CD4-positive, alpha-beta T cell (primary cell): ENCODE measurements at regions not wholly inside any gene's neighbourhood (a gene's known extent, or its start where the extent isn't known, plus 50 kb on each side); places are given as distances from the start of the nearest gene placed in this dataset.

Experiments used
- ATAC-seq: fragments of 200-7000 bp; cut with Tn5 transposase; one replicate; pipeline ENCODE4 v1.10.0; 2022; ENCODE audit warnings: mild to moderate bottlenecking; ENCODE audit not compliant: poor library complexity
- CTCF ChIA-PET: fragments of 350-600 bp; sonication (Branson Sonifier 250); formaldehyde crosslinking; loops from one replicate; lab custom pipeline; 2021; ENCODE audit warnings: antibody characterized with exemption, inconsistent platforms; lab: Charles Lee
- POLR2A ChIA-PET: fragments of 350-600 bp; sonication (Branson Sonifier 250); formaldehyde crosslinking; loops from one replicate; lab custom pipeline; 2021; ENCODE audit warnings: antibody characterized with exemption, inconsistent platforms; lab: Charles Lee
- DNase-seq, 14 experiments: peaks; one replicate each; pipeline ENCODE4 v3.0.0-alpha.2; 2013 to 2020; ENCODE audit warnings: mixed read lengths in 2 of 14
- H3K27ac ChIP-seq, 2 donors: one replicate each; pipeline versions ENCODE4 v1.5.1 to v1.7.0; 2013; ENCODE audit warnings: low read length in 2 of 2, low read depth in 1 of 2, mild to moderate bottlenecking in 1 of 2
- H3K27me3 ChIP-seq, 2 experiments: 1 replicate in 1 of 2; 2 replicates in 1 of 2; pipeline versions ENCODE4 v1.6.1 to v1.7.0; 2013; ENCODE audit warnings: low read length in 2 of 2, control low read depth in 1 of 2, mild to moderate bottlenecking in 1 of 2, moderate library complexity in 1 of 2; ENCODE audit not compliant: insufficient read depth in 2 of 2, control insufficient read depth in 1 of 2
- H3K36me3 ChIP-seq: one replicate; pipeline ENCODE4 v1.6.1; 2013; ENCODE audit warnings: low read length, control low read depth; ENCODE audit not compliant: insufficient read depth
- H3K4me1 ChIP-seq: one replicate; pipeline ENCODE4 v1.6.1; 2013; ENCODE audit warnings: low read length, control low read depth; ENCODE audit not compliant: insufficient read depth
- H3K4me3 ChIP-seq: one replicate; pipeline ENCODE4 v1.5.1; 2013; ENCODE audit warnings: mild to moderate bottlenecking, low read length, moderate library complexity
- H3K9me3 ChIP-seq, 2 experiments: 1 replicate in 1 of 2; 2 replicates in 1 of 2; pipeline versions ENCODE4 v1.6.1 to v1.7.0; 2013; ENCODE audit warnings: low read length in 2 of 2, mild to moderate bottlenecking in 2 of 2, control low read depth in 1 of 2, moderate library complexity in 1 of 2; ENCODE audit not compliant: control insufficient read depth in 1 of 2, insufficient read depth in 1 of 2
- H3K27ac Mint-ChIP-seq: one replicate; pipeline ENCODE4 v1.8.0; 2020; ENCODE audit warnings: mixed read lengths
- H3K27me3 Mint-ChIP-seq: one replicate; pipeline ENCODE4 v1.8.0; 2021; ENCODE audit warnings: mixed read lengths
- H3K36me3 Mint-ChIP-seq: one replicate; pipeline ENCODE4 v1.8.0; 2021; ENCODE audit warnings: low read depth, mixed read lengths
- H3K4me1 Mint-ChIP-seq: one replicate; pipeline ENCODE4 v1.8.0; 2021; ENCODE audit warnings: low read depth, mixed read lengths
- H3K4me3 Mint-ChIP-seq: one replicate; pipeline ENCODE4 v1.8.0; 2020; ENCODE audit warnings: mild to moderate bottlenecking, mixed read lengths
- H3K9me3 Mint-ChIP-seq: one replicate; pipeline ENCODE4 v1.8.0; 2020; ENCODE audit warnings: mixed read lengths
- intact Hi-C, 2 experiments: fragments of 100-400 bp; cut with DNase I in 1 of 2; cut with micrococcal nuclease in 1 of 2; formaldehyde crosslinking; loops; one replicate each; pipeline versions ENCODE4 v1.15.1 to v1.9.0; 2023 to 2025; cut with DNase I, micrococcal nuclease
- TF ChIP-seq, protein P1 (sequence below): fragments of 200-600 bp; IDR thresholded peaks from one replicate; pipeline ENCODE4 v1.8.0; 2022; ENCODE audit warnings: antibody characterized with exemption, mild to moderate bottlenecking

DNA sequence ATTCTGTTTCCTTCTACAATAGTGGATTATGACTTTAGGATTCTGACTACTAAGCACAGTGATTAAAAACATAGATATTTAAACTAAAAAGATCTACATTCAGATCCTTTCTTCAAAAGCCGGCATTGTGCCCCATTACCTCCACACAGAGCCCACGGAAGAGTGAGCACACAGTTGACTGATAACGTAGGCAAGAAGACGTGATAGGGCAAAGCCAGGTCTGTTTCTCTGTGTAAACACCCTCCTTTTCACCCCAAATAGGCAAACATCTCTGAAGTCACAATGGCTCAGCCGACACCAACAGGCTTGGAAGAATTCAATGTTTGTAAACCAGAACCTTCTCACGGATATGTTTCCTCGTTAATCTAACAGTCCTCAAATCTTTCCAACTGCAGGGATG lies 302.9 kb downstream of the CMPK2 start:
- Histone ChIP-seq H3K27me3 (no peaks in the 10 kb centered on the region), H3K9me3 (no peaks in the 10 kb centered on the region), H3K4me3 (no peak overlapping the region), H3K4me1 (no peaks in the 10 kb centered on the region), H3K36me3 (no peaks in the 10 kb centered on the region), H3K27ac (no peak overlapping the region)
- H3K4me1 Mint-ChIP-seq: no peaks in the 10 kb centered on the region
- H3K27ac Mint-ChIP-seq: no peak overlapping the region
- TF ChIP-seq, protein P1, sequence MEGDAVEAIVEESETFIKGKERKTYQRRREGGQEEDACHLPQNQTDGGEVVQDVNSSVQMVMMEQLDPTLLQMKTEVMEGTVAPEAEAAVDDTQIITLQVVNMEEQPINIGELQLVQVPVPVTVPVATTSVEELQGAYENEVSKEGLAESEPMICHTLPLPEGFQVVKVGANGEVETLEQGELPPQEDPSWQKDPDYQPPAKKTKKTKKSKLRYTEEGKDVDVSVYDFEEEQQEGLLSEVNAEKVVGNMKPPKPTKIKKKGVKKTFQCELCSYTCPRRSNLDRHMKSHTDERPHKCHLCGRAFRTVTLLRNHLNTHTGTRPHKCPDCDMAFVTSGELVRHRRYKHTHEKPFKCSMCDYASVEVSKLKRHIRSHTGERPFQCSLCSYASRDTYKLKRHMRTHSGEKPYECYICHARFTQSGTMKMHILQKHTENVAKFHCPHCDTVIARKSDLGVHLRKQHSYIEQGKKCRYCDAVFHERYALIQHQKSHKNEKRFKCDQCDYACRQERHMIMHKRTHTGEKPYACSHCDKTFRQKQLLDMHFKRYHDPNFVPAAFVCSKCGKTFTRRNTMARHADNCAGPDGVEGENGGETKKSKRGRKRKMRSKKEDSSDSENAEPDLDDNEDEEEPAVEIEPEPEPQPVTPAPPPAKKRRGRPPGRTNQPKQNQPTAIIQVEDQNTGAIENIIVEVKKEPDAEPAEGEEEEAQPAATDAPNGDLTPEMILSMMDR: no peak
- H3K36me3 Mint-ChIP-seq: no peaks in the 10 kb centered on the region
- peaks cover 13% of the 10 kb centered on the region for H3K27me3 Mint-ChIP-seq
- ChIA-PET CTCF (no interaction called here), POLR2A (no interaction called here)
- DNase-seq: no peak
- no peaks in the 10 kb centered on the region for H3K9me3 Mint-ChIP-seq
- H3K4me3 Mint-ChIP-seq: no peak overlapping the region
- intact Hi-C loops: no loop called here
- no peak for ATAC-seq

DNA sequence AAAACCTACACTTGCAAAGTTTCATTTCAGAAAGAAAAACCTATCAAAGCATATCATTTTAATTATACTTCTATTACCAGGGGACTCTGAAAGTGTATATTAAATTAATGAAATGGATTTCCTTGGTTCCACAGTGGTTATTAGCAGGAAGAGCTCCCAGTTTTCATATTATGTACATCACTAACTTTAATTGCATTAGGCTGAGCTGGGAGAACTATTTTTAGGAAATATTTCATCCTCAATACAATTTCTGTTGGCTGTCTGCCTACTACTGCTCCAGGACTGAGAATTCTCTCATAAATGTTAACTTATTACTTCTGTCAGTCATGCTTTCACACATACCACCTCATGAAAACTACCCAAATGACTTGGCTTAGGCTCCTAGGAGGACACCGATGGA lies 301.4 kb downstream of the CMPK2 start:
- no peak overlapping the region for H3K4me3 Mint-ChIP-seq
- TF ChIP-seq, protein P1: no peak

DNA sequence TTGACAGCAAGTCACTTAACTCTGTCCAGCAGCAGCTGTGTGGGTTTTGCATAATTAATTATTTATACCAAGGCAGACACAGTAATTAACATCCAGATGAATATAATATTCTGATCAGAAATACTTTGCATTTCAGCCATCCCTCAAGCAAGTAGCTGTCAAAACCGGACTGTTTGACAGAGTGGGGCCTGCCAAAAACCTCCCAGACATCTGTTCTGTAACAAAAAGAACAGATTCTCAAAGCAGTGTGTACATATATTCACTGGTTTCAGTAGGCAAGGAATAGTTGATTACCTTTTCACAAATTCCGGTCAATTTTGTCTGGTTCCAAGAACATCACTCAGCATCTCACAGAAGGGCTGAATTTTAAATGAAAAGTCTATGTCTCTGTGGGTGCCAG lies 291.6 kb downstream of the CMPK2 start:
- Histone ChIP-seq H3K4me1 (no peaks in the 10 kb centered on the region), H3K4me3 (no peak overlapping the region), H3K36me3 (no peaks in the 10 kb centered on the region), H3K9me3 (no peaks in the 10 kb centered on the region), H3K27ac (no peak overlapping the region), H3K27me3 (no peaks in the 10 kb centered on the region)
- ATAC-seq (no peak), DNase-seq (no peak)
- H3K9me3 Mint-ChIP-seq: peaks cover 3% of the 10 kb centered on the region
- no peaks in the 10 kb centered on the region for H3K36me3 Mint-ChIP-seq
- H3K4me1 Mint-ChIP-seq: no peaks in the 10 kb centered on the region
- no peak overlapping the region for H3K4me3 Mint-ChIP-seq
- CTCF ChIA-PET: no interaction called here
- H3K27me3 Mint-ChIP-seq: peaks cover 5% of the 10 kb centered on the region
- intact Hi-C loops: no loop called here
- POLR2A ChIA-PET: no interaction called here
- no peak overlapping the region for H3K27ac Mint-ChIP-seq
- TF ChIP-seq, protein P1: no peak

More for the DNA sequence above, 301.4 kb downstream of the CMPK2 start:
- no peaks in the 10 kb centered on the region for H3K4me1 ChIP-seq
- ChIA-PET CTCF (no interaction called here), POLR2A (no interaction called here)
- H3K9me3 ChIP-seq: no peaks in the 10 kb centered on the region
- no peak overlapping the region for H3K4me3 ChIP-seq
- no peak for DNase-seq
- peaks cover under 1% of the 10 kb centered on the region for H3K9me3 Mint-ChIP-seq
- no peaks in the 10 kb centered on the region for H3K27me3 ChIP-seq
- peaks cover 19% of the 10 kb centered on the region for H3K27me3 Mint-ChIP-seq
- H3K4me1 Mint-ChIP-seq: no peaks in the 10 kb centered on the region
- H3K36me3 ChIP-seq: no peaks in the 10 kb centered on the region
- H3K27ac Mint-ChIP-seq: no peak overlapping the region
- H3K36me3 Mint-ChIP-seq: no peaks in the 10 kb centered on the region
- ATAC-seq: no peak
- intact Hi-C loops: no loop called here
- no peak overlapping the region for H3K27ac ChIP-seq
